ENCODE measurements at regions not wholly inside any gene's neighbourhood (a gene's known extent, or its start where the extent isn't known, plus 50 kb on each side); places are given as distances from the start of the nearest gene placed in this dataset.

- TF ChIP-seq CTCF (conservative IDR thresholded peaks at IDR 0.05; ENCODE audit: low read length), result no peak
- no peak for TF ChIP-seq EZH2phosphoT487 (IDR thresholded peaks at IDR 0.05; ENCODE audit: borderline replicate concordance, low read depth, low read length)
These were observed 1343.3 kb upstream of the ADGRL2 start for GRCh38 chr1:80457409-80457808.
